ENCODE measurements at regions not wholly inside any gene's neighbourhood (a gene's known extent, or its start where the extent isn't known, plus 50 kb on each side); places are given as distances from the start of the nearest gene placed in this dataset.

DNA sequence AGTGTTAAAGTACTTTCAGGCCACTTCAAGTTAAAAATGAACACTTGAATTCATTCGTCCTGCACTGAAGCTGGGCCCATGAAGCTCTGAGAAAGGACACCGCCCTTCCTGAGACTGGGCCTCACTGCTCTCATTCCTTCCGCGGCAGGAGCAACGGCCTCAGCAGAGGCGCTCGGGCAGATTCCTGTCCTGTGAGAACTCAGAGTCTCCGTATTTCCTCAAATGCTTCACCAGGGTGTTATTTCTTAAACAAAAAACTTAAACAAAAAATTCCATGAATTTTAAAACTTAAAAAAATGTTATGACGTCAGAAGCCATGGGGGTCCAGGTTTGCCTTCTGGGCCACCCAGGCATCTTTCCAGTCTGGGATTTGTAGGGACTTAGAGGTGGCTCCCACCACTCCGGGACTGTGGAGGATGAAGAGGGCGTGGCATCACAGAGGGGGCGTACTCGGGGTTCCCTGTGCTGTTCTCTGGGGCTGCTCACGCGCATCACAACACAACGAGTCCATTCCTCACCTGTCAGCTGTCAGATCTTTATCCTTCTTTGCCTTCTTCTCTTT lies 115.9 kb upstream of the ASB18 start:
- TF ChIP-seq, protein P1, sequence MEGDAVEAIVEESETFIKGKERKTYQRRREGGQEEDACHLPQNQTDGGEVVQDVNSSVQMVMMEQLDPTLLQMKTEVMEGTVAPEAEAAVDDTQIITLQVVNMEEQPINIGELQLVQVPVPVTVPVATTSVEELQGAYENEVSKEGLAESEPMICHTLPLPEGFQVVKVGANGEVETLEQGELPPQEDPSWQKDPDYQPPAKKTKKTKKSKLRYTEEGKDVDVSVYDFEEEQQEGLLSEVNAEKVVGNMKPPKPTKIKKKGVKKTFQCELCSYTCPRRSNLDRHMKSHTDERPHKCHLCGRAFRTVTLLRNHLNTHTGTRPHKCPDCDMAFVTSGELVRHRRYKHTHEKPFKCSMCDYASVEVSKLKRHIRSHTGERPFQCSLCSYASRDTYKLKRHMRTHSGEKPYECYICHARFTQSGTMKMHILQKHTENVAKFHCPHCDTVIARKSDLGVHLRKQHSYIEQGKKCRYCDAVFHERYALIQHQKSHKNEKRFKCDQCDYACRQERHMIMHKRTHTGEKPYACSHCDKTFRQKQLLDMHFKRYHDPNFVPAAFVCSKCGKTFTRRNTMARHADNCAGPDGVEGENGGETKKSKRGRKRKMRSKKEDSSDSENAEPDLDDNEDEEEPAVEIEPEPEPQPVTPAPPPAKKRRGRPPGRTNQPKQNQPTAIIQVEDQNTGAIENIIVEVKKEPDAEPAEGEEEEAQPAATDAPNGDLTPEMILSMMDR (IDR thresholded peaks at IDR 0.05), result no peak
- no peak for TF ChIP-seq POLR2A (IDR thresholded peaks at IDR 0.05)
